RWPE1 (cell line): ENCODE measurements at regions not wholly inside any gene's neighbourhood (a gene's known extent, or its start where the extent isn't known, plus 50 kb on each side); places are given as distances from the start of the nearest gene placed in this dataset.

ENCODE experiments used
- CTCF ChIA-PET: fragments of 350-600 bp; sonication (Branson Sonifier 250); formaldehyde crosslinking; extraction: SDS; loops from one replicate; lab custom pipeline; 2021; lab: Yijun Ruan, JAX
- POLR2A ChIA-PET: fragments of 400-600 bp; formaldehyde crosslinking; extraction: SDS; loops from one replicate; lab custom pipeline; 2020; ENCODE audit warnings: antibody characterized with exemption; ENCODE audit not compliant: low non-redundant PET; lab: Yijun Ruan, JAX
- DNase-seq: peaks from one replicate; pipeline ENCODE4 v3.0.0; 2012; ENCODE audit warnings: low spot score
- H3K27ac ChIP-seq: fragments of 450-650 bp; 2 replicates; pipeline ENCODE4 v1.5.1; 2017
- CTCF ChIP-seq: fragments of 450-650 bp; conservative IDR thresholded peaks from 2 replicates; pipeline ENCODE4 v1.5.1; 2017; ENCODE audit warnings: low read depth, mild to moderate bottlenecking

GRCh38 chr2:12334412-12334966, 382.2 kb upstream of the TRIB2 start:
- ChIA-PET POLR2A (no interaction called here), CTCF (no interaction called here)
- TF ChIP-seq CTCF = no peak
- H3K27ac ChIP-seq = no peak overlapping the region
- no peak for DNase-seq

- CTCF ChIA-PET = interaction anchor here (0.6 kb wide), 1 partner anchor 311 kb away, joined by 3 read pairs; no protein-coding TSS in a partner anchor
- no peak for TF ChIP-seq CTCF
- no peak overlapping the region for H3K27ac ChIP-seq
- no peak for DNase-seq
- POLR2A ChIA-PET = no interaction called here
These were observed 381.6 kb upstream of the TRIB2 start for GRCh38 chr2:12335131-12335530.

- ChIA-PET POLR2A (no interaction called here), CTCF (interaction anchor here (0.6 kb wide), 1 partner anchor 310 kb away, joined by 3 read pairs; no protein-coding TSS in a partner anchor)
- H3K27ac ChIP-seq = no peak overlapping the region
- no peak for TF ChIP-seq CTCF
- no peak for DNase-seq
These were observed 380.7 kb upstream of the TRIB2 start for GRCh38 chr2:12335995-12336394.

GRCh38 chr2:12338946-12339697, 377.6 kb upstream of the TRIB2 start:
- no peak overlapping the region for H3K27ac ChIP-seq
- no peak for TF ChIP-seq CTCF
- ChIA-PET CTCF (interaction anchor here (0.6 kb wide), 2 partner anchors 420 to 655 kb away, joined by 3 read pairs; no protein-coding TSS in a partner anchor), POLR2A (no interaction called here)
- no peak for DNase-seq

- POLR2A ChIA-PET = no interaction called here
- no peak for DNase-seq
- H3K27ac ChIP-seq = no peak overlapping the region
- CTCF ChIA-PET = interaction anchor here (0.6 kb wide), 1 partner anchor 375 kb away, joined by 3 read pairs; no protein-coding TSS in a partner anchor
- TF ChIP-seq CTCF = no peak
These were observed 376.6 kb upstream of the TRIB2 start for GRCh38 chr2:12340164-12340563.

GRCh38 chr2:12341215-12341614, 375.5 kb upstream of the TRIB2 start:
- DNase-seq = no peak
- POLR2A ChIA-PET = no interaction called here
- TF ChIP-seq CTCF = no peak
- H3K27ac ChIP-seq = no peak overlapping the region
- CTCF ChIA-PET = no interaction called here
